Left lung (tissue), 4 donors: ENCODE measurements at regions not wholly inside any gene's neighbourhood (a gene's known extent, or its start where the extent isn't known, plus 50 kb on each side); places are given as distances from the start of the nearest gene placed in this dataset.

ENCODE experiments used
- ATAC-seq: fragments of 200-7000 bp; cut with Tn5 transposase; one replicate; pipeline ENCODE4 v1.9.1; 2020; ENCODE audit warnings: moderate library complexity
- DNase-seq, 4 donors: peaks; one replicate each; pipeline ENCODE4 v3.0.0-alpha.2; 2013 to 2020
- H3K27ac ChIP-seq, 2 donors: fragments of 200-600 bp; sonication (generic) in 1 of 2; one replicate each; pipeline versions ENCODE4 v1.5.0 to v1.8.0; 2020 to 2021
- H3K27me3 ChIP-seq, 2 donors: fragments of 200-600 bp; sonication (generic) in 1 of 2; one replicate each; pipeline versions ENCODE4 v1.5.0 to v1.8.0; 2020 to 2021
- H3K36me3 ChIP-seq, 2 donors: fragments of 200-600 bp; sonication (generic) in 1 of 2; one replicate each; pipeline versions ENCODE4 v1.5.0 to v1.8.0; 2020 to 2021
- H3K4me1 ChIP-seq, 2 donors: fragments of 200-600 bp; one replicate each; pipeline ENCODE4 v1.8.0; 2021
- H3K4me3 ChIP-seq, 2 donors: fragments of 200-600 bp; sonication (generic) in 1 of 2; one replicate each; pipeline versions ENCODE4 v1.5.0 to v1.8.0; 2020 to 2021; ENCODE audit warnings: mild to moderate bottlenecking in 1 of 2
- H3K9me3 ChIP-seq, 2 donors: fragments of 200-600 bp; sonication (generic) in 1 of 2; one replicate each; pipeline versions ENCODE4 v1.5.0 to v1.8.0; 2020 to 2021
- intact Hi-C, 2 donors: fragments of 100-400 bp; cut with DNase I; formaldehyde crosslinking; loops; one replicate each; pipeline versions ENCODE4 v1.11.2 to v1.14.2; 2022
- TF ChIP-seq, protein P1 (sequence below), 2 donors: fragments of 200-600 bp; sonication (generic) in 1 of 2; IDR thresholded peaks; one replicate each; pipeline versions ENCODE4 v1.5.0 to v1.8.0; 2021; ENCODE audit warnings: antibody characterized with exemption in 2 of 2
- donor health status: DM: no; HTN: yes; CAD: no.
- donor health status: DM: no; HTN: no; CAD: no.

DNA sequence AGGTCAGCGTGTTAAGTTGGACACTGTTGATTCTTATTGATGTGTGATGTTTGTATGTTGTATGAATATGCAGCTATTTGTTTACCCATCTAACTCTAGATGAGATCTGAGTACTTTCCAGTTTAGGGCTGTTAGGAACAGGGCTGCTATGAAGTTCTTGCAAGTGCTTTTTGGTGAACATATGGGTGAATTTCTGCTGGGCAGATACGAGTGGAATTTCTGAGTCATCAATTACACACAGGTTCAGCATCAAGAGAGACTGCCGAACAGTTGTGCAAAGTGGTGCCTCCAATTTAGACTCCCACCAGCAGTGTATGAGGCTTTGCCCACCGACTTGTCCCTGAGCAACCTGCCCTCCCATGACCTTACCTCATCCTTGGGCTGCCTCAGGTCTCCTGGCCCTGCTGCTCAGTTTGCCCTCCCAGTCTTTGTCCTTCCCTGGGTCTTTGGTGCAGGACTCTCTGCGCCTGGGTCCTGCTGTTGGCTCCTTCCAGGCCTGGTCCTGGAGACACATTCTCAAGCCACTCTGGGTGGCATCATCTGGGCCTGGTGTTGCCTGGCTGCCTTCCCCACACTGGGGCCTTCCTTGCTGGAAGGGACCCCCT lies 343.6 kb downstream of the PTPRU start:
- TF ChIP-seq, protein P1, sequence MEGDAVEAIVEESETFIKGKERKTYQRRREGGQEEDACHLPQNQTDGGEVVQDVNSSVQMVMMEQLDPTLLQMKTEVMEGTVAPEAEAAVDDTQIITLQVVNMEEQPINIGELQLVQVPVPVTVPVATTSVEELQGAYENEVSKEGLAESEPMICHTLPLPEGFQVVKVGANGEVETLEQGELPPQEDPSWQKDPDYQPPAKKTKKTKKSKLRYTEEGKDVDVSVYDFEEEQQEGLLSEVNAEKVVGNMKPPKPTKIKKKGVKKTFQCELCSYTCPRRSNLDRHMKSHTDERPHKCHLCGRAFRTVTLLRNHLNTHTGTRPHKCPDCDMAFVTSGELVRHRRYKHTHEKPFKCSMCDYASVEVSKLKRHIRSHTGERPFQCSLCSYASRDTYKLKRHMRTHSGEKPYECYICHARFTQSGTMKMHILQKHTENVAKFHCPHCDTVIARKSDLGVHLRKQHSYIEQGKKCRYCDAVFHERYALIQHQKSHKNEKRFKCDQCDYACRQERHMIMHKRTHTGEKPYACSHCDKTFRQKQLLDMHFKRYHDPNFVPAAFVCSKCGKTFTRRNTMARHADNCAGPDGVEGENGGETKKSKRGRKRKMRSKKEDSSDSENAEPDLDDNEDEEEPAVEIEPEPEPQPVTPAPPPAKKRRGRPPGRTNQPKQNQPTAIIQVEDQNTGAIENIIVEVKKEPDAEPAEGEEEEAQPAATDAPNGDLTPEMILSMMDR (IDR thresholded peaks at IDR 0.05): no peak
- intact Hi-C loops: no loop called here

DNA sequence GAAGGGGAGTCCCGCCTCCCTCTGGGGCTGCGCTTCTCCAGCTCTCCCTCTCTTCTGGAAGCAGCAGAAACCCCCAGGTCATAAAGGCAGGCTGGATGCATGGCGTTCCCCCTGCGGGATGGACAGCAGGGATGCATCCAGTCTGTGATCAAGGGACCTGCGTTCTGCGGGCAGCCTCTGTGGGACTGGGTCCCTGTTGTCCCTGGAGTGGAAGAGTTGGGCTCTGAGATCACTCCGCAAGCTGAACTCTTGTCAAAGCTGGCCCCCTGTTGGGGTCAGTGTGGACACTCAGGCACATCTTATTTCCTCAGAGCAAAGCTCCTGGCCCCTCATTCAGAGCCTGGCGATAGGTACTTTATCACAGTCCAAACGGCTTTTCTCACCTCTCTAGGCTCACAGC lies 341.2 kb downstream of the PTPRU start:
- H3K9me3 ChIP-seq: no peaks in the 10 kb centered on the region
- no peak overlapping the region for H3K27ac ChIP-seq
- no peaks in the 10 kb centered on the region for H3K36me3 ChIP-seq
- DNase-seq: no peak
- TF ChIP-seq, protein P1 (IDR thresholded peaks at IDR 0.05): no peak
- intact Hi-C loops: no loop called here
- no peak for ATAC-seq
- H3K27me3 ChIP-seq: peaks cover 0 to 21% of the 10 kb centered on the region in 2 donors
- H3K4me1 ChIP-seq: no peaks in the 10 kb centered on the region
- no peak overlapping the region for H3K4me3 ChIP-seq

More for the DNA sequence above, 343.6 kb downstream of the PTPRU start:
- Histone ChIP-seq H3K4me3 (no peak overlapping the region), H3K27me3 (peaks cover 0 to 45% of the 10 kb centered on the region in 2 donors), H3K4me1 (no peaks in the 10 kb centered on the region), H3K36me3 (no peaks in the 10 kb centered on the region), H3K9me3 (no peaks in the 10 kb centered on the region), H3K27ac (no peak overlapping the region)
- ATAC-seq (no peak), DNase-seq (no peak)

DNA sequence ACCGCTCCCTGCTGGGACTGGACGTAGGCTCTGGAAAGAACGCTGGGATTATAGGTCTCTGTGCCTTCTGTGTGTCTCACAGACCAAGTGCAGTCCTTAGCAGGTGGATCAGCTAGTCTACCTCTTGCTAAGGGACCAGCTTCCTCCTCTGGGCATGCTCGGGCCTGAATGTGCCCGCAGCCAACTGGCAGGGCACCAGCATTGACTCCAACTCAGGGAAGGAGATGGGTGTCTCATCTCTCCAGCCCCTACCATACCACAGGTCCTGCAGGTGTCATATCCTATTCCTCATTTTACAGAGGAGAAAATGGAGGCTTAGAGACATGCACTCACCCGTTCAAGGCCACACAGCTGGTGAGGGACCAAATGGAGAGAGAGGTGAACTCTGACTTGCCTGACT lies 340.2 kb downstream of the PTPRU start:
- no peaks in the 10 kb centered on the region for H3K4me1 ChIP-seq
- no peak for DNase-seq
- TF ChIP-seq, protein P1 (IDR thresholded peaks at IDR 0.05): no peak

DNA sequence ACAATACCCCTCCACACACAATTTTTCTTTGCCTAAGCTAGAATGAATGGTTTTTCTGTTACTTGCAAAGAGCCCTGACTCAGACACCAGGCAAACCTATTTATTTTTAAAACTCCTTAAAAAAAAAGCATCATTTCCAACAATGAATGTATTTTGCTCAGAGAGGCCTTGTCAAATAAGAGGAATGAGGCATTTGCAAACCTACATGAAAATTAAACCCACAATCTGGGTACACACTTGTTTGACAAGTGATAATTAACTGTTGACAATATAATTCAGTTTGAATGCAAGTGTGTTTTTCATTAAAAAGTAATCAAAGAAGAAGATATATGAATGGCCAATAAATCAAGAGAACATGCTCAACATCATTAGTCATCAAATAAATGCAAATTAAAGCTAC lies 339.5 kb downstream of the PTPRU start:
- no peaks in the 10 kb centered on the region for H3K9me3 ChIP-seq
- DNase-seq: no peak
- H3K4me1 ChIP-seq: no peaks in the 10 kb centered on the region
- H3K4me3 ChIP-seq: no peak overlapping the region
- no peak for ATAC-seq
- no peaks in the 10 kb centered on the region for H3K36me3 ChIP-seq
- intact Hi-C loops: no loop called here
- H3K27ac ChIP-seq: no peak overlapping the region
- peaks cover 0 to 25% of the 10 kb centered on the region in 2 donors for H3K27me3 ChIP-seq
- TF ChIP-seq, protein P1 (IDR thresholded peaks at IDR 0.05): no peak

More for the DNA sequence above, 340.2 kb downstream of the PTPRU start:
- Histone ChIP-seq H3K4me3 (no peak overlapping the region), H3K27me3 (peaks cover 0 to 25% of the 10 kb centered on the region in 2 donors), H3K27ac (no peak overlapping the region), H3K9me3 (no peaks in the 10 kb centered on the region), H3K36me3 (no peaks in the 10 kb centered on the region)
- no peak for ATAC-seq
- intact Hi-C loops: no loop called here

DNA sequence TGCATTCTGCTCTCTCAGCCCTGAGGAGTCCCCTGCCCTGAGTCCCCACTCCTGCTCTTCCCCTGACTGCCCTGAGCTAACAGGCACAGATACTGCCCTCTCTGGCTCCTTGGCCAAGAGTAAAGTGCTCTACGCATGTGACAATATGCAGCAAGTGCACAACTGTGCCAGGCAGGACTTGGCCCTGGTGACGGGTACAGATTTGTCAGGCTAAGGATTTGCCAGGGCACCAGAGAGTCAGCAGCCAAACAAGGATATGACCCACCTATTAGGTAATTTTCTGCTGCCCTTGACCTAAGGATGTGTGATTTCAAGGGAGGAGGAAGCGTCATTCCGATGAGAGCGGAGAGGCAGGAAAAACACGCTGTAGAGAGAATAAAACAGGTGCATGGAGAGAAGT lies 339.0 kb downstream of the PTPRU start:
- DNase-seq (no peak), ATAC-seq (no peak)
- Histone ChIP-seq H3K4me3 (no peak overlapping the region), H3K27ac (no peak overlapping the region), H3K4me1 (no peaks in the 10 kb centered on the region), H3K9me3 (no peaks in the 10 kb centered on the region), H3K27me3 (peaks cover 0 to 25% of the 10 kb centered on the region in 2 donors), H3K36me3 (no peaks in the 10 kb centered on the region)
- TF ChIP-seq, protein P1 (IDR thresholded peaks at IDR 0.05): no peak
- intact Hi-C loops: no loop called here
